Daoy (cell line): ENCODE measurements at regions not wholly inside any gene's neighbourhood (a gene's known extent, or its start where the extent isn't known, plus 50 kb on each side); places are given as distances from the start of the nearest gene placed in this dataset.

ENCODE experiments used
- DNase-seq: peaks from one replicate; pipeline ENCODE4 v3.0.0-alpha.2; 2015; ENCODE audit warnings: low read depth

DNA sequence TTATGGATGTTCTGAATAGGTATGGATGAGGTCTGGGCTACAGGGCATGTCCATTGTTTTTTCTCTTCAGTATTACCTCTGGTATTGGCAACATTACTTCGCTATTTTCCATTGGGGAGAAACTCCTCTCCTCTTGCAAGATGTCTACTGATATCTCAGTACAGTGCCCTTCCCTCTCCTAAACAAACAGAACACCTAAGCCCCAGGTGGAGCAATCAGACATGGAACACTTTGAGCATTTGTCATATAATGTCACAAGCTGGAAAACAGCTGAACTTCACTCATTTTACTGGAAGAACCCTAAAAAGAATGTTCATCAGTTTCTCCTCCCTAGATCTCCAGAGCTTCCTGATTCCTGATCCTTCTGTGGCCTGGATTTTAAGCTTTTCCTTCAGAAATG lies 339.8 kb downstream of the FRK start:
- DNase-seq: no peak

DNA sequence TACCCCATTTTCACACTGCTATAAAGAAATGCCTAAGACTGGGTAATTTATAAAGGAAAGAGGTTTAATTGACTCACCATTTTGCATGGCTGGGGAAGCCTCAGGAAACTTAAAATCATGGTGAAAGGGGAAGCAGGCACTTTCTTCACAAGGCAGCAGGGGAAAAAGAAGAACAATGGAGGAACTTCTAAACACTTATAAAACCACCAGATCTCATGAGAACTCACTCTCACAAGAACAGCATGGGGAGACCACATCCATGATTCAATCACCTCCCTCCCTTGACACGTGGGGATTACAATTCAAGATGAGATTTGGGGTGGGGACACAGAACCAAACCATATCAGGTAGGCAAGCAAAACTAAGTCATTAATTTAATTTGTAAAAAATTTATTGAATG lies 343.2 kb downstream of the FRK start:
- no peak for DNase-seq

GRCh38 chr6:115717062-115717461 lies 343.6 kb downstream of the FRK start:
- no peak for DNase-seq

GRCh38 chr6:115712291-115712961 lies 348.3 kb downstream of the FRK start:
- no peak for DNase-seq

DNA sequence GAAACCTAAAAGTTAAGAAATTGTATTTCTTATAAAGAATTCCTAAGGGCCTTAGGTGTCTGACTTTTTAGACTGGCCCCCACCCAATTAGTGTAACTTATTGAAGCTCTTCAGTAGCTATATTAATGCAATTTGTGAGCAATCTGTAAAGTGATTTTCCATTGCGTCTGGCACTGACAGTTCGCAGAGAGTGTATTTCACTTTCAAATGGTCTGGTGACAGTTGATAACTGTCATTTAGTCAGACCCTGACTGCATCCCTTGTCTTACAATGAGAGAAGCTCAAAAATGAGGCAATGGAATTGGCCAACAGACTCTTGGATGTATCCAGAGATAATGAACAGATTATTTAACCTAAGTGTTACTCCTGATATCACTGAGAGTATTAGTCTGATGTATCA lies 351.8 kb downstream of the FRK start:
- no peak for DNase-seq

DNA sequence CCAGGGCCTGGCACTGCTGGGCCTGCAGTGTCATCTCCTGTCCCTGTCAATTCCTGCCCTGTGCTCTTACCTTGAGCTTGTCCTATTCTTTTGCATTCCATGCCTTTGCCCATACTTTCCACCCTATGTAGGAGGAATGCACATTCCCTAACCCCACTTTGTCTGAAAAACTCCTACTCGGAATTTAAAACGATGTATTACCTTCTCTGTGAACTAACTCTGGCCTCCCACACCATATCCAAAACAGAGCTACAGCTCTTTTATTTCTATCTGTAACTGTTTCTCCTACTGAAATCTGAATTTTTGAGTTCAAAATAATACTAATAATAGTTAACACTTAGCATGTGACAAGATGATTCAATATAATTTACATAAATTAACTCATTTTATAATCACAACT lies 353.7 kb downstream of the FRK start:
- no peak for DNase-seq

- DNase-seq: no peak
These were observed 354.4 kb downstream of the FRK start for GRCh38 chr6:115706324-115706723.

GRCh38 chr6:115704028-115704427 lies 356.7 kb downstream of the FRK start:
- DNase-seq: no peak

DNA sequence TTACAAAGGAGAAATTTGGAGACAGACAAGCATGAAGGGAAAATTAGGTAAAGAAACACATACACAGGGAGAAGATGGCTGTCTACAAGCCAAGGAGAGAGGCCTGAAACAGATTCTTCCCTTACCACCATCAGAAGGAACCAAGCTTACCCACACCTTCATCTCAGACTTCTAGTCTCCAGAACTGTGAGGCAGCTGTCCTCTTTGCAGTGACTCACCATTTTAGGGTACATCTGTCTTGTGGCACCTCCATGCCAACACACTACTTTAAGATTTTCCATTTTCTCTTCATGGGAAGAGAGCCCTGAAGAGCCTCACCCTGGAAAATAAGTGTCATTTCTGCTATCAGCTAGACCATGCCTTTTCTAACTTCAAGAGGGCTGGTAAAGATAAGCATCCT lies 369.3 kb downstream of the FRK start:
- no peak for DNase-seq

DNA sequence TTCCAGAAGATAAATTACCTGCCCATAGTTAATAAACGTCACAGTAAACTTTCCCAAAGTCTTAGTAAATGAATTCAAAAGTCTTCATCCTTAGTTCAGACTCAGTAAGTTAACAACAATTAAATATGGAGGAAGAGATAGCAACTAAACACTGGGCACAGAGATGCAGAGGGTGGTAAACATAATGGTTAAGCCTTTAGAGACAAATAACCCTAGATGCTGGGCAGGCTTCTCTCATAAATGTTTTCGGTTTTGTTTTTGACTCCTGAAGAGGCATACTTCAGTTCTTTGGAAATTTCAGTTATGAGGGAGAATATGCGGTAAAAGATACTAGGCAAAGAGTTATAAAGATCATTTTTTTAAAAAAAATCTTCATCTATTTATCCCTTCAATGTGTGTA lies 369.8 kb downstream of the FRK start:
- no peak for DNase-seq

GRCh38 chr6:115681978-115682775 lies 378.5 kb downstream of the FRK start:
- DNase-seq: no peak

- DNase-seq: no peak
These were observed 380.1 kb downstream of the FRK start for GRCh38 chr6:115680621-115681020.

GRCh38 chr6:115677198-115677597 lies 383.5 kb downstream of the FRK start:
- no peak for DNase-seq

GRCh38 chr6:115675443-115675842 lies 385.2 kb downstream of the FRK start:
- DNase-seq: no peak

DNA sequence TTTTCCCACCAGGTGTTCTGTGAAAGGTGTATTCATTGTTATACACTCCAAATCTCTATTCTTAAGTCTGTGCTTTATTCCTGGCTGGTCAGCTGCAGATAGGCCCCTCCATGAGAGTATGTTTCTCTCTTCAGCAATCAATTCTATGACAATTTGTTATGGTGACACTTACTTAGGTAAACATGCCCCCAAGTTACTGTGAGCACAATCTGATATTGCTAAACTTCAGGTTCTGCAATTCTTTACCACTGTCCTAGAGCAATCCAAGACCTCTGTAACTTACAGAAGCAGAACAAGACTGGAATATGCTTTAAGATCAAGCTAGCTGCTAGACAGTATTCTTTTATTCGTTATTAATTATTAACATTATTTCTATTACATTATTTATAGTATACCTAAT lies 391.9 kb downstream of the FRK start:
- no peak for DNase-seq

DNA sequence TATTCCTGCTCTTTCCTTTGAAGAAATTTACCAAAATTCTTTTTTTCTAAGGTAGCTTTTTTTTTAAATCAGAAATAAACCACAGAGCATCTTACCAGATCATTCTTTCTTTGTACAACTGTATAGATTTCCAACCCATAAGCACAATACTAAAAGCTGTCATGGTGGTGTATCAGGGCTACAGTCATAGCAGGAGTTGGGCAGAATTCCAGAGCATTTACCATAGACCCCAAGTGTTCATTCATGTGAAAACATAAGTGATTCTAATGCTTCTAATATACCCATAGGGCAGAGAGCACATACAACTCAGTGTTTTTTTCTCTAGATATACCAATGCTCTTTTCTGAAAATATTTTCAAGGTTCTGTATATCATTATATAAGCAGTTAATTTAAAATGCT lies 392.5 kb downstream of the FRK start:
- no peak for DNase-seq

- peak; percentile 1 for DNase-seq
These were observed 393.1 kb downstream of the FRK start for GRCh38 chr6:115667478-115668026.

DNA sequence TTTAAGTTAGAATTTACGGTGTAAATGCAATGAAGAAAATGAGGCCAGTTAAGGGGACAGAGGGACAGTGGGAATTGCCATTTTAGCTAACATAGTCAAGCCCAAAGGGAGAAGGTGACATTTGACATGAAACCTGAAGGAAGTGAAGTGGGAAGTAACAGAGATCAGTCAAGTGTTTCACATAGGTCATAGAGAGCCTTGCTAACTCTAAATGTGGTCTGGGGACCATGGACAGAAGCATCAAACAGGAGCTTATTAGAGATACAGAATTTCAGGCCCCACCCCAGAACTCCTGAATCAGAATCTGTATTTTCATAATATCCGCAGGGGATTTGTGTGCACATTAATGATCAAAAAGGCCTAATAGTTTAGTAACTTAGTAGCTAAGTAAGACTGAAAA lies 393.7 kb downstream of the FRK start:
- no peak for DNase-seq

DNA sequence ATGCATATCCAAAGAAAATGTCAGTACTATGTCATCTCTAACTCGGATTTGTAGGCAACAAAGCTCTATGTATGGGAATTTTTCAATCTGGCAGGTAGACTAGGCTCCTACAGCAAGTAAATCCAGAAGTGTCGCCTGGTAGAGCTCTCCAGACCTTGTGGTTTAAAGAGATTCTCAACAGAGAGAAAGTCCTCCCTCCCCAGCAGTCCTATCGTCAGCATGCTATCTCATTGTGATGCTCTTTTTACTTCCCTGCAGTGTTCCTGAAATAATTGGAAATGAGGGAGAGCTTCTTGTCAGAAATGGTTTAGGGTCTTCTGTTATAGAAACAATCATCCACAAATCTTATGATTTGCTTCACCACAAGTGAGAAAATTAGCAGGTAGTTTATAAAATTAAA lies 395.4 kb downstream of the FRK start:
- no peak for DNase-seq

DNA sequence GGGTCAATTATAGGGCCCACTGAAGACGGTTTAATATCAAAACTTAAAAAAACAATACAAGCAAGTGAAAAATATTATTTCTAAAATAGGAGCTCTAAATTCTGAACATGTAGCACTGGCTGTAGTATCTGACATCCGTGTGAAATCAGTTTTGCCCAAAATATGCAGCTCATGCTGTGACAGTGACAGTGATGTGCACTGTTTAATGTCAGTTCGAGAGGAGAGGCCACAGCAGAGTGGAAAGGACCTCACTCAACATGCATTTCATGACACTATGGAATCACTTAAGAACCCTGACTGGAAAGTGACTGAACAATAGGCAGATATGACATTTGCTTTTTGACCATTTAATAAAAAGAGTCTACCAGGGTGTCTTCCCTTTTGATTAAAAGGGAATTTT lies 397.0 kb downstream of the FRK start:
- DNase-seq: no peak

GRCh38 chr6:115643762-115644161 lies 416.9 kb downstream of the FRK start:
- DNase-seq: peak; percentile 17

DNA sequence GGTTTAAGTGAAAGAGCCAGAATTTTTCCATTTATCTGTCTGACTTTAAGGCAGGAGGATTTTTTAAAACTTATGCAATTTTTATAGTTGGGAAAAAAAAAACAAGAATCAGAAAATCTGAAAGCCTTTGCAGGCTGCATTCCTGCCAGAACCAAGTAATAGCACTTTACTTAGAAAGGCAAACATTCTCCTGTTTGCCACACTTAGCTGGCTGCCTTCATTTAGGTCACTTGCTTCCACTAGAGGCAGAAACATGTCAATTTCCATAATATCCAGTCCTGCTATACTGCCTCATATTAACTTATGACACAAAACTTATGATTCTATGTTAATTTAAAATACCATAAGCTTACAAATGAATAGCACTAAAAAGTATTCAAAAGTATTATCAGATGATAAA lies 425.8 kb downstream of the FRK start:
- no peak for DNase-seq

DNA sequence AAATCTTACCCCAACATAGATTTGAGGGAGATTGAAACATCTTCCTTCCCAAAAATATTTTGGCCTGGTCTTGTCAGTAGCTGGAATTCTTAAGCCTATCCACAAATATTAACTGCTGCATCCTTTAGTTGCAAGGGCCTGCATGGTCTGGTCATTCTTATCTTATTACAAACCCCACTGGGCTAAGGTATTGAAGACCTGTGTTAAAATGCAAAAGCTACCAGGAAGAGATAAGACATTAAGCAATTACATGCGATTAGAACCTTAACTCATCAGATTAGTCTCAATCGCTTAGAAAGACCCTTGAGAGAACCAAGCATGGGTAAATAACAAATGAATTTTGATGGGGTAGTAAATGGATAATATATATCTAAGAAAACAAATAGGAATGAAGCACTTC lies 426.6 kb downstream of the FRK start:
- DNase-seq: no peak
